ENCODE measurements at regions not wholly inside any gene's neighbourhood (a gene's known extent, or its start where the extent isn't known, plus 50 kb on each side); places are given as distances from the start of the nearest gene placed in this dataset.

GRCh38 chr5:86786955-86787354 is 169.2 kb downstream of the COX7C start:
- no peak for DNase-seq

DNA sequence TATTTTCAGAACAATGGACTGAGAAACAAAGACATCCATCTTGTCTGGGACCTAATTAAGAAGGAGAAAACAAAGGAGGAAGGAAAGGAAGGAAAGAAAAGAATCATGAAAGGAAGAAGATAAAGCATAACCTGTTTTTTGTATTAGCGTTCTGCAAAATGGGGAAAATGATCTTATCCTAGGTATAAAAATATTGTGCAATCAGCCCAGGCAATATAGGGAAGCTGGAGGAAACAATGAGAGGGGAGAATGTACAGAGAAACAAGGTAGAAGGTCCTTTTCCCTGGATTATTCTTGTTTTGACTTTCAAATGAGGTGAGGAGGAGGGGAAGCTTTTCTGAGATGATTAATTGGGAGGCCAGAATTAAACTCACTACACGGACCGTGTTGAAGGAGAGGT is 177.9 kb downstream of the COX7C start:
- no peak for DNase-seq

DNA sequence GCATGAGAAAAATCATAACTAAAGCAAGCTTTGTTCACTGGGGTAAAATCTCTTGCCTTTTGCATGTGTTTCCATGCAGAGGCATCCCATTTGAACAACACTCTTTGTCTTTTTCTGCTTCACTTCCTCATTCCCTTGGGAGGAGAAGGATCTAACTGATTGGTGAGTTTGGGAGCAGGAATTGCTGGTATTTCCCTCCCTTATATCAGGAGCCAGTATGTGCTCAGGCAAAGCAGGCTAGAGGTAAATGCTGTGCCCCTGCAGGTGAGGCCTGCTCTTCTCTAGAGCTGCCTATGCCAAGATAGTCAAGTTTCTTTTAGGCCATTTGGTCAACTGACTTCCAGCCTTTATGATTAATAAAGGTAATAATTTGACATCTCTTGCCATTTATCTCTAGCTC is 179.9 kb downstream of the COX7C start:
- no peak for DNase-seq

GRCh38 chr5:86806206-86806605 is 188.5 kb downstream of the COX7C start:
- no peak for DNase-seq

DNA sequence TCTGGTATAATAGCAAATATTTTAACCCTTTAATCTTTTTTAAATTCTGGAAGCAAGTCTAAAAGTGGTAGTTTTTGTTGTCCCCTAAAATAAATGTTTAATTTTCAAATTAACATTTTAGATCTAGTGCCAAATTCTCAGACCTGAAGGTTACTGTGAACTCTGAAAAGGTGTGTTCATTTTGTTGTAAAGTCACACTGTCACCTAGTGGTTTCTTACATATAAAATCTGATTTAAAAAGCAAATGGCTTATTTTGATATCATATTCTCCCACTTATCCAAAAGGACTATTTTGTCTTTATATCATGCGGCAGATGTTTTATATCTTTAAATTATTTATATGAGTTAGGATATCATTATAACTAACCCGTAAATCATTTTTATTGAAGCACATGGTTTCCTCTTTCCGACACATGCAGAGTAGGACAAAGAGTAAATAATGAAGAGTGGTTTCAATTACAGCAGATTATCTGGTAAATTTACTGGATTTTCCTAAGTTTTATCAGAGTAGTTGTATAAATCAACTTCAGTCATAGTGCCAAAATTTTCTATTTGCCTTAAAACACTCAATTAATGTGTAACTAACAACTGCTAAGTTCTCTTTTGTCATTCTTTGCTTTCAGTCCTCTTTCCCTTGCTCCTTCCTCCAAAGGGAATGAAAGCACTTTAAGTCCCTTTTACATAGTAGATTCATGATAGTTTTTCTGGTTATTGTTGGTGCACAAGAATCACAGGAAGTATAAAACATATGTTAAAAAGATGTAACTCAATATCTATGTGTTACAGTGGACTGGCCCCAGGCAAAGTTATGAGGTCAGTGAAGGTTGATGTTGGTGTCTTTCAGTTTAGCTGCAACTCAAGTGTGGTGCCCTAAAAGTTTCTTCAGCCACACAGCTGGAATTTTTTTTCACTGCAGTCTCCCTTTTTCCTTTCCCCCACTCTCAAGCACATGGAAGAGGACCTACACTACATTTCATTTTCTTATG is 189.6 kb downstream of the COX7C start:
- no peak for DNase-seq

DNA sequence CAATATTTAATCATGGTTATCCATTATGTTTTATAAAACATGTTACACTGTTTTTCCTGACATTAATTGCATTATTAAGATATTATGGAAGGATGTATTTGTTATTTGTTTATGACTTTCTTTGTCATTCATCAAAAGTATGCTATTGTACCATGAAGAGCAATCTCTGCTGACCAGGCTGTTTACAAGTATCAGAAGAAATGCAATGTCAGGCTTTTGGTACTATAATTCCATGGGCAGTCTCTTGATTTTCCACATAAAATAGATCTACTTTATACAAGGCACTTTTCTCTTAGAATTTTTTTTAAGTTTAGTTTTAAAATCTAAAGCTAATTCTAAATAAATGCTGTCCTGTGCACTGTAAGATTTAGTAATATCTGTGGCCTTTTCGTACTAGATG is 196.6 kb downstream of the COX7C start:
- no peak for DNase-seq

- no peak for DNase-seq
These were observed 197.2 kb downstream of the COX7C start for GRCh38 chr5:86814907-86815306.

- DNase-seq = no peak
These were observed 206.9 kb downstream of the COX7C start for GRCh38 chr5:86824637-86825036.

DNA sequence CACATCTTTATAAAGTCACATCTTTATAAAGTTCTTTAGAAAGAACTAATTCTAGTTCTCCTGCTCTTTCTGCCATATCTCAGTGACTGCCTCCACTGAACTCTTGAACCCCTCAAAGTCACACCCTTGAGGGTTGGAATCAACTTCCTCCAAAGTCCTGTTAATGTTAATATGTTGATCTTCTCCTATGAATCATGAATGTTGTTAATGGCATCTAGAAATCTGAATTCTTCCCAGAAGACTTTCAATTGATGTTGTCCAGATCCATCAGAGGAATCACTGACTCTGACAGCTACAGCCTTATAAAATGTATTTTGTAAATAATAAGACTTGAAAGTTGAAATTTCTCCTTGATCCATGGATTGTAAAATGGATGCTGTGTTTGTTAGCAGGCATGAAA is 213.4 kb downstream of the COX7C start:
- DNase-seq = no peak

GRCh38 chr5:86833868-86834267 is 216.1 kb downstream of the COX7C start:
- DNase-seq = no peak

- no peak for DNase-seq
These were observed 219.9 kb downstream of the COX7C start for GRCh38 chr5:86837610-86838009.

DNA sequence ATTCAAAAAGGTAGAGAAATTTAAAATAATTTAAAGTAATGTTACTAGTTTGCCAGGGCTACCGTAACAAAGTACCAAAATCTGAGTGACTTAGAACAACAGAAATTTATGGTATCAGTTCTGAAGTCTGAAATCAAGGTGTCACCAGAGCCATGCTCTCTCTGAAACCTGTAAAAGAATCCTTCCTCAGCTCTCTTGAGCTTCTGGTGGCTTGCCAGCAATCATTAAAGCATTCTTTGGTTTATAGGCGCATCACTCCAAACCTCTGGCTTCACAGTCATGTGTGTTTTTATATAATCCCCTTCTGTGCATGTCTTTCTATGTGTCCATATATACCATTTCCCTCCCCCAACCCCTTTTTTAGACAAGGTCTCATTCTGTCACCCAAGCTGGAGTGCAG is 220.3 kb downstream of the COX7C start:
- no peak for DNase-seq

DNA sequence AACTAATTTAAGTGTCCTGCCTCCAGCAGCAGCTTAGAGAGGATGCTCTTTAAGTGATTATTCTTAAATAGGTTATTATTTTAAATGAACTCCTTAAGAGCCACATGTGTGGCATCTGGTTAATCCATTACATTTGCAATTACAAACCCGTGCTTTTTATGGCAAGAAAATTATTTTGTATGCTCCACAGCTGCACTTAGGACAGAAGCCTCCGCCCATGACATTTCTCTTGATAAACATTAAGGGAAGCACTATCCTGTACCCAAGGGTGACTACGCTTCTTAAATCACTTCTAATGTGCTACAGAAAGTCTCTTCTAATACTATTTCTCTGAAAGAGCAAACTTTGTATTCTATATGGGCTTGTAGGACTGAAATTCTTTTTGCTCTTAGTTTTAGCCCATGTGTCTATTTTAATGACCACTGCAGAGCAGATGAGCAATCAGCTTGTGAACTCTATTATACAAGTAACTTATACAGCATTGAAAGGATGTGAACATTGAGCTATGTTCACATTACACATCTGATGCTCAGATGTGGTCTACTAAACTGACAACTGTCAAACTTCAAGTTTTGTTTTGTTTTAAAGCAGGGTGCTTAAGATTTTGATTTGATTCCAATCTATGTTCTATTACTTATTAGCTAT is 223.4 kb downstream of the COX7C start:
- DNase-seq = no peak

DNA sequence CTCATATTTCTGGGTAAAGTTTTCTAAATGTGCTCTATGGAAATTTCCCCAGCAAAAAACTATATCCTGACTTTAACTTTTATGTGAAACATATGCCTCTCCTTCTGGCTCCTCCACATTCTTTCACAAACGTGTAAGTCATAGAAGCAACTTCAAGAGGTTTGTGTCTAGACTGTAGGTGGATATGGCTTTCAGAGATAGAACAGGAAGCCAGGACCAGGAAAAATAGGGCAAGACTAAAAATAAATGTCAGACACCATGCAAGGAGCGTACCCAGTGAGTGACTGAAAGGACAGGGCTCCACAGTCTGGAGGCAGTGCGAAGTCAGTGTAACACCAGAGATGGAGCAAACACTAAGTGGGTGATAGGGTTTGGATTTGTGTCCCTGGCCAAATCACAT is 240.7 kb downstream of the COX7C start:
- no peak for DNase-seq

DNA sequence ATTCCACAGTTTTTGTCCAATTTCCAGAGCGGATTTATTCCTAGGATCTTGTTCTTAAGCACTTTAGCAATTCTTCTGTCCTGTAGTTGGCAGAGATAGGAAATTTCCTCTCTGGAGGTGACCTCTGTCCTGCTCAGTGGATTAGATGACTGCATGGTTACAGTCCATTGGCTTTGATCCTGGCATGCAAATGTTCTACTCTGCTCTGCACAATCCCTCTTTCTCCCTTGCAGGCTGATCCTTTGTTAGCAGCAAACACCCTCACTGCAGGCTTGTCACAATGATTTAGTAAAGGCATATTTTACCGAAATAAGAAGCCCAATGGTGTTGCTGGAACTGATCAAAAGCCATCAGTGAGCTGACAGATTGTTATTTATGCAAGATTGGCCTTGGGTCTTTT is 243.8 kb downstream of the COX7C start:
- DNase-seq = no peak

GRCh38 chr5:86862093-86862492 is 244.4 kb downstream of the COX7C start:
- DNase-seq = no peak

- DNase-seq = no peak
These were observed 246.3 kb downstream of the COX7C start for GRCh38 chr5:86864051-86864450.

DNA sequence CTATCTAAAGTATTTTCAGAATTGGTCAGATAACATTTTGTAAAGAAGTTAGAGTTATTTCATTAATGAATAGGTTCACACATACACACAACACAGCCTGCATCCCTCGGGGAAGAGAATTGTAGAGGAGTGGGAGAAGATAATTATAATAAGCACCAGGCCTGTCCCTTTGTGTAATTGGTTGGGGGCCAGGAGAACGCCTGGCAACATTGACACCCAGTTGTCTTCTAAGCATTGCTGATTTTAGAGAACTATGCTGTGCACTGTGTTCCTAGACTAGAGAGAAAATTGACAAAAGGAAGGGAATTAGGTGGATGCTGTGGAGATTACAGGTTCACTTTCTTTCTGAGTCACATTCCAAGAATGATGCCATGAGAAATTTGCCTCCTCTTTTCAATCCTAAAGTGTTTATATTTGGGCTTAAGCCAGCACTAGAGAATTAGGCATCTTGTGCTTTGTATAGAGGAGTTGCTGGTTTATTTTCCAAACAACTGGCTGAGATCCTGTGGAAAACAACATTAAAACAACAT is 247.6 kb downstream of the COX7C start:
- DNase-seq = no peak

DNA sequence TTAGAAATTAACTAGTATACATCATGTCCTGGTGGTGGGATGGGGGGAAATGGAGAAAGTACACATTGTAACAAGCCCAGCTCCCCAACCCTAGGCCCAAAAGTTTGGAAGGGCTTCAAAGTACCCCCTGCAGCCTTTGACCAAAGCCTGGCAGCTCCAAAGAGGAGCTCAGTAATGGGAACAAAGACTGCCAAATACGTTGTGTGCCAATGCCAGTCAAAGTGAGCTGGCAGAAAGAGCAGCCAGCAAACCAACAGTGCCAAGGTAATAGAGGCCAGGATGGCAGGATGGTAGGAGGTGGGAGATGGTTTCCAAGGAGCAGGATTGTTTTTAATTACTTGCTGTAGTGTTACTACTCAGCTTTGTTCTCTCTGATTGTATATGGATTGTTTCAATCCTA is 248.3 kb downstream of the COX7C start:
- no peak for DNase-seq

- no peak for DNase-seq
These were observed 251.5 kb downstream of the COX7C start for GRCh38 chr5:86869268-86869667.

DNA sequence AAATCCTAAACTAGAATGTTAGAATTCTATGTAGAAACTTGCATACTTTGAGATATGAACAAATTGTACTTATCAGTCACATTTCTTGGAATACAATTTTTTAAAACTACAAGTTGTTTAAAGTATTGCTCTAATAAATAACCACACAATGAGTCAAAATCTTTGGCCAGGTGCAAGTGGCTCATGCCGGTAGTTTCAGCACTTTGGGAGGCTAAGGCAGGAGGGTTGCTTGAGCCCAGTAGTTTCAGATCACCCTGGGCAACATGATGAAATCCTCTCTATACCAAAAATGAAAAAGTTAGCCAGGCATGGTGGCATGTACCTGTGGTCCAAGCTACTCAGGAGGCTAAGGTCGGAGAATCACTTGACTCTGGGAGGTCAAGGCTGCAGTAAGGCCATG is 257.8 kb downstream of the COX7C start:
- no peak for DNase-seq

DNA sequence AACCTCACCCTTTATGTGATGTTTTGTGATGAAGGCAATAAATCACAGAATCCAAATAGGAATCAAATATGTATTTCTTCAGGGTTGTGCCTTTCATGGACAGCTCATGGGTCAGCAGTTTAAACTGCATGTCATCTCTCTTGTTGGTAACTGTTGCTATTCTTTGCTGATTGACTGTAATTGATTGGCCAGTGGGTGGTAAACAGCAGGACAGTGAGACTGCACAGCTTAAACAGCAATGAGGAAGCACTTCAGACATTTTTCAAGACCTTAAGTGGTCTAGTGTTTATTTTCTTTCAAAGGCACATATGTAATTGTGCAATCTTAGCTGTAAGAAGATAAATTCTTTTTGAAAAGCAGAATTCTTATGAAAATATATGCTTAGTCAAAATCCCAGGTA is 260.5 kb downstream of the COX7C start:
- no peak for DNase-seq

- no peak for DNase-seq
These were observed 261.3 kb downstream of the COX7C start for GRCh38 chr5:86879086-86879485.

DNA sequence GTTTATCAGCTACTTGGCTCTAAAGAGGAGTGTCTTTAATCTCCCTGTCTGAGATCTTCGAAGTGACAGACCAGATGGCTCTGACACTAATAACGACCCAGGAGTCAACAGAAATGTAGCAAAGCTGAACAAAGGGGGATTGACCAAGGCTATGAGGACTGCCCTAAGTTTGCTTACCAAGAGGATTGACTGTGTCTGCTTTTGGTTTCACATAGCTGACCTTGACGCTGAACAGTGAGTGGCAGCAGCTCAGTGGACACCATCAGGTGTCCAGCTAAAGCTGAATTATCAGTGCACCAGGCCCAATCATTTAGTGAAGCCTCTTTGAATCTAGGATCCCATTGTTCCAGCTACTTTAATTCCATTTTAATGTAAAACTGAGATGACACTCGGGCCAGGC is 262.6 kb downstream of the COX7C start:
- DNase-seq = no peak

All from Kasumi-1 (cell line).